A673 (cell line): ENCODE measurements at regions not wholly inside any gene's neighbourhood (a gene's known extent, or its start where the extent isn't known, plus 50 kb on each side); places are given as distances from the start of the nearest gene placed in this dataset.

ENCODE experiments used
- BruUV-seq: library from RNA; stranded (reverse); fragments of 400-500 nt; replicated peaks from 2 replicates; lab custom pipeline; 2021; lab: Mats Ljungman, UMichigan
- CTCF ChIA-PET: fragments of 300-600 bp; sonication (Branson Sonifier 250); formaldehyde crosslinking; loops from one replicate; lab custom pipeline; 2022; ENCODE audit warnings: antibody characterized with exemption; lab: Charles Lee
- POLR2A ChIA-PET: fragments of 300-600 bp; sonication (Branson Sonifier 250); formaldehyde crosslinking; loops from one replicate; lab custom pipeline; 2022; ENCODE audit warnings: antibody characterized with exemption; ENCODE audit not compliant: low non-redundant PET; lab: Charles Lee
- DNase-seq: peaks from one replicate; pipeline ENCODE4 v3.0.0-alpha.2; 2015; ENCODE audit warnings: low spot score
- H3K27ac ChIP-seq: fragments of 200-600 bp; sonication (generic); 2 replicates; pipeline ENCODE4 v1.5.1; 2016; ENCODE audit warnings: mixed run types, low read depth, mild to moderate bottlenecking, mixed read lengths, antibody characterized with exemption, low read length; ENCODE audit not compliant: poor library complexity, severe bottlenecking
- H3K27me3 ChIP-seq: fragments of 200-600 bp; sonication (generic); replicated peaks from 2 replicates; pipeline ENCODE4 v1.6.1; 2017; ENCODE audit warnings: mixed run types, low read depth, mild to moderate bottlenecking, mixed read lengths, antibody characterized with exemption, low read length; ENCODE audit not compliant: insufficient read depth, poor library complexity
- H3K36me3 ChIP-seq: fragments of 200-600 bp; sonication (generic); 2 replicates; pipeline ENCODE4 v1.6.1; 2016; ENCODE audit warnings: mixed run types, mild to moderate bottlenecking, mixed read lengths, antibody characterized with exemption, low read length; ENCODE audit not compliant: insufficient read depth, poor library complexity, severe bottlenecking
- H3K4me1 ChIP-seq: fragments of 200-600 bp; sonication (generic); 2 replicates; pipeline ENCODE4 v1.6.1; 2017; ENCODE audit warnings: mixed run types, mild to moderate bottlenecking, mixed read lengths, antibody characterized with exemption, low read length; ENCODE audit not compliant: insufficient read depth, poor library complexity, severe bottlenecking
- H3K4me3 ChIP-seq: fragments of 200-600 bp; sonication (generic); 2 replicates; pipeline ENCODE4 v1.5.1; 2016; ENCODE audit warnings: low read depth, mixed run types, mild to moderate bottlenecking, mixed read lengths, low read length; ENCODE audit not compliant: poor library complexity, severe bottlenecking
- H3K9me3 ChIP-seq: fragments of 200-600 bp; sonication (generic); 2 replicates; pipeline ENCODE4 v1.6.1; 2016; ENCODE audit warnings: mixed run types, low read depth, mild to moderate bottlenecking, mixed read lengths, antibody characterized with exemption, low read length; ENCODE audit not compliant: poor library complexity, severe bottlenecking
- EZH2 ChIP-seq: fragments of 200-600 bp; sonication (generic); IDR thresholded peaks from 2 replicates; pipeline ENCODE4 v1.6.1; 2017; ENCODE audit warnings: borderline replicate concordance, low read depth, mild to moderate bottlenecking, mixed read lengths, antibody characterized with exemption, low read length; ENCODE audit not compliant: poor library complexity, severe bottlenecking
- intact Hi-C: fragments of 100-400 bp; cut with micrococcal nuclease; formaldehyde crosslinking; loops from one replicate; pipeline ENCODE4 v1.10.0; 2022; ENCODE audit not compliant: unreplicated experiment
- TF ChIP-seq, protein P1 (sequence below): fragments of 300-800, 200-600 bp; sonication (generic); conservative IDR thresholded peaks from 2 replicates; pipeline ENCODE4 v1.5.1; 2017; ENCODE audit warnings: low read depth, mild to moderate bottlenecking, antibody characterized with exemption, low read length, moderate library complexity, mixed read lengths

DNA sequence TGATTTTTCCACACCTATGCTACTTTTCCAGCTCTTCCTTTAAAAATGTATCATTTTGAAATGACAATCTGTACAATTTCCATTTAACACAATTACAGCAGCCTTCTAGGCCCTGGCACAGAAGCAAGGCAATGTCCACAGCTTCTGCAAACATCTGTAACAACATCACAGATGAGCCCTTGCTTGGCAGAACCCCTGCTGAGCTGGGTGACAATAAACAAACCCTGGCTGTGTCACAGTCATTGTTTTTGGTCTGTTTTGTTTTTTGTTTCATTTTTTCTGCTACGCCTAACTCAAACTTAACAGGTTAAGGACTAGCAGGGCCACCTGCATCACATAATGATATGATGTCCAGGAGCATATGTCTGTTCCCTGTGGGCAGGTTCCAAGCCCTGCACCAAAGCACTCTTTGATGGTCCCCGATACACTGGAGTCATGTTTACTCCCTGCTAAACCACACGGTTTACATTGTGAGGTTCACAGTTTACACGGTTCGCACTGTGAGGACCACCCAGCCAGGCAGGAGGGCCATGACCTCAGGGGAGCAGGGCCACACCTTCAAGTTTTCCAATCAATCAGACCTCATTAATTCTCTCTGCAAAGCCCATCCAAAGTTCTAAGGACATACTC is 186.8 kb upstream of the CHRNA7 start:
- DNase-seq: no peak
- Histone ChIP-seq H3K4me1 (no peaks in the 10 kb centered on the region), H3K4me3 (no peak overlapping the region), H3K36me3 (no peaks in the 10 kb centered on the region), H3K27ac (no peak overlapping the region), H3K27me3 (no peaks in the 10 kb centered on the region), H3K9me3 (no peaks in the 10 kb centered on the region)
- TF ChIP-seq, protein P1, sequence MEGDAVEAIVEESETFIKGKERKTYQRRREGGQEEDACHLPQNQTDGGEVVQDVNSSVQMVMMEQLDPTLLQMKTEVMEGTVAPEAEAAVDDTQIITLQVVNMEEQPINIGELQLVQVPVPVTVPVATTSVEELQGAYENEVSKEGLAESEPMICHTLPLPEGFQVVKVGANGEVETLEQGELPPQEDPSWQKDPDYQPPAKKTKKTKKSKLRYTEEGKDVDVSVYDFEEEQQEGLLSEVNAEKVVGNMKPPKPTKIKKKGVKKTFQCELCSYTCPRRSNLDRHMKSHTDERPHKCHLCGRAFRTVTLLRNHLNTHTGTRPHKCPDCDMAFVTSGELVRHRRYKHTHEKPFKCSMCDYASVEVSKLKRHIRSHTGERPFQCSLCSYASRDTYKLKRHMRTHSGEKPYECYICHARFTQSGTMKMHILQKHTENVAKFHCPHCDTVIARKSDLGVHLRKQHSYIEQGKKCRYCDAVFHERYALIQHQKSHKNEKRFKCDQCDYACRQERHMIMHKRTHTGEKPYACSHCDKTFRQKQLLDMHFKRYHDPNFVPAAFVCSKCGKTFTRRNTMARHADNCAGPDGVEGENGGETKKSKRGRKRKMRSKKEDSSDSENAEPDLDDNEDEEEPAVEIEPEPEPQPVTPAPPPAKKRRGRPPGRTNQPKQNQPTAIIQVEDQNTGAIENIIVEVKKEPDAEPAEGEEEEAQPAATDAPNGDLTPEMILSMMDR: no peak
- TF ChIP-seq EZH2: no peak
- POLR2A ChIA-PET: no interaction called here
- BruUV-seq: no TSS peak
- CTCF ChIA-PET: no interaction called here
- intact Hi-C loops: no loop called here

DNA sequence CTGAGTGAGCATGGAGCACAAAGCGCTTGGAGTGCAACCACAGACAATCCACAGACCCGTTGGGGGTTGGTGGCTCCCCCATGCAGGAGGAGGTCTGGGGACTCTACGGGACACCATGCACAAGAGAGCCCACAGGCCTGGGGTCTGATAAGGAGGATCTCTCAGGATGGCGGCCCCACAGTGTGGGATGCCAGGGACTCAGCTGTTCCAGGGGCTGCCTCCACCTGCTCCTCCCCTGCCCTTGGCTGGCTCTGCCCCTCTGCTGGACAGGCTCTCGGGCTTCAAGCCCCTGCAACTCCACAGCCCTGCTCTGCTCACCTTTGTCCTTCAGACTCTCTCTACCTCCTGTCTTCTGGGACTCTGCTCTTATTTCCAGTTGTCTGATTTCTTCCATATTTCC is 184.5 kb upstream of the CHRNA7 start:
- Histone ChIP-seq H3K27ac (no peak overlapping the region), H3K27me3 (no peaks in the 10 kb centered on the region), H3K4me1 (no peaks in the 10 kb centered on the region), H3K36me3 (no peaks in the 10 kb centered on the region), H3K4me3 (no peak overlapping the region), H3K9me3 (no peaks in the 10 kb centered on the region)
- POLR2A ChIA-PET: no interaction called here
- no peak for TF ChIP-seq EZH2
- TF ChIP-seq, protein P1: no peak
- intact Hi-C loops: no loop called here
- no peak for DNase-seq
- BruUV-seq: no TSS peak
- CTCF ChIA-PET: no interaction called here

DNA sequence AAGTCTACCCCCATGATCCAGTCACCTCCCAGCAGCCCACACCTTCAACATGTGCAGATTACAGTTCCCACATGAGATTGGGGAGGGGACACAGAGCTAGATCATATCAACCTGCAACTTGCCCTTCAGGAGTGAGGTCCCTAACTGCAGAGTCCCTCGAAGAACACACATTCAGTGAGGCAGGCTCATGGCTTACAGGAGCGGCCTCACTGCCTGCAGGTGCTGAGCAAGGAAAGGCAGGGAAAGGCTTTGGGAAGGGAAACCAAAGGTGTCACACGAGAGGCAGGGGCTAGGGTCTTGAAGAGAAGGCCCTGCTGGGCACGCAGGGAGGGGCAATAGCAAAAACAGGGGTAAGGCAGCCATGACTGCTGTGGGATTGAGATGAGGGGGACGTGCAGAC is 182.4 kb upstream of the CHRNA7 start:
- no peak overlapping the region for H3K4me3 ChIP-seq
- no peaks in the 10 kb centered on the region for H3K9me3 ChIP-seq
- POLR2A ChIA-PET: no interaction called here
- H3K27me3 ChIP-seq: no peaks in the 10 kb centered on the region
- CTCF ChIA-PET: no interaction called here
- H3K4me1 ChIP-seq: no peaks in the 10 kb centered on the region
- no peak for DNase-seq
- no TSS peak for BruUV-seq
- no peak for TF ChIP-seq EZH2
- TF ChIP-seq, protein P1: no peak
- no peak overlapping the region for H3K27ac ChIP-seq
- intact Hi-C loops: no loop called here
- no peaks in the 10 kb centered on the region for H3K36me3 ChIP-seq
